ENCODE measurements at regions not wholly inside any gene's neighbourhood (a gene's known extent, or its start where the extent isn't known, plus 50 kb on each side); places are given as distances from the start of the nearest gene placed in this dataset.
"Not testable (repeated sequence)": the region's sequence is repeated elsewhere in the genome, so short reads cannot be mapped to it uniquely, and the experiment has no call there.

- H3K27me3 ChIP-seq, result no peaks in the 10 kb centered on the region
- WGBS (ENCODE audit: low lambda C conversion rate, missing lambda C conversion rate), result 84% methylated on average over 4 of the region's 4 CpGs
- no peak overlapping the region for H3K4me3 ChIP-seq
- TF ChIP-seq EZH2 (IDR thresholded peaks at IDR 0.05; ENCODE audit: borderline replicate concordance) (no peak), EZH2phosphoT487 (IDR thresholded peaks at IDR 0.05; ENCODE audit: low read depth, severe bottlenecking, unreplicated experiment) (no peak)
- TF ChIP-seq, protein P1, sequence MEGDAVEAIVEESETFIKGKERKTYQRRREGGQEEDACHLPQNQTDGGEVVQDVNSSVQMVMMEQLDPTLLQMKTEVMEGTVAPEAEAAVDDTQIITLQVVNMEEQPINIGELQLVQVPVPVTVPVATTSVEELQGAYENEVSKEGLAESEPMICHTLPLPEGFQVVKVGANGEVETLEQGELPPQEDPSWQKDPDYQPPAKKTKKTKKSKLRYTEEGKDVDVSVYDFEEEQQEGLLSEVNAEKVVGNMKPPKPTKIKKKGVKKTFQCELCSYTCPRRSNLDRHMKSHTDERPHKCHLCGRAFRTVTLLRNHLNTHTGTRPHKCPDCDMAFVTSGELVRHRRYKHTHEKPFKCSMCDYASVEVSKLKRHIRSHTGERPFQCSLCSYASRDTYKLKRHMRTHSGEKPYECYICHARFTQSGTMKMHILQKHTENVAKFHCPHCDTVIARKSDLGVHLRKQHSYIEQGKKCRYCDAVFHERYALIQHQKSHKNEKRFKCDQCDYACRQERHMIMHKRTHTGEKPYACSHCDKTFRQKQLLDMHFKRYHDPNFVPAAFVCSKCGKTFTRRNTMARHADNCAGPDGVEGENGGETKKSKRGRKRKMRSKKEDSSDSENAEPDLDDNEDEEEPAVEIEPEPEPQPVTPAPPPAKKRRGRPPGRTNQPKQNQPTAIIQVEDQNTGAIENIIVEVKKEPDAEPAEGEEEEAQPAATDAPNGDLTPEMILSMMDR (IDR thresholded peaks at IDR 0.05; ENCODE audit: poor library complexity), result no peak
- no peak overlapping the region for H3K27ac ChIP-seq
- H3K79me2 ChIP-seq, result no peaks in the 10 kb centered on the region
- H3K4me1 ChIP-seq (ENCODE audit: insufficient read depth), result no peaks in the 10 kb centered on the region
- no peak overlapping the region for H2AFZ ChIP-seq
- no peaks in the 10 kb centered on the region for H3K9me2 ChIP-seq (replicated peaks; ENCODE audit: insufficient read depth)
- H3K36me3 ChIP-seq (replicated peaks; ENCODE audit: insufficient read depth, low read depth), result no peaks in the 10 kb centered on the region
- no peak for DNase-seq (ENCODE audit: low spot score)
- no peaks in the 10 kb centered on the region for H4K20me1 ChIP-seq (ENCODE audit: insufficient read depth, poor library complexity, severe bottlenecking)
- no peak overlapping the region for H3K4me2 ChIP-seq
- H3K9me3 ChIP-seq (ENCODE audit: low read depth), result no peaks in the 10 kb centered on the region
Observed at GRCh38 chr13:65314008-65314407, 1916.1 kb downstream of the PCDH9 start.

DNA sequence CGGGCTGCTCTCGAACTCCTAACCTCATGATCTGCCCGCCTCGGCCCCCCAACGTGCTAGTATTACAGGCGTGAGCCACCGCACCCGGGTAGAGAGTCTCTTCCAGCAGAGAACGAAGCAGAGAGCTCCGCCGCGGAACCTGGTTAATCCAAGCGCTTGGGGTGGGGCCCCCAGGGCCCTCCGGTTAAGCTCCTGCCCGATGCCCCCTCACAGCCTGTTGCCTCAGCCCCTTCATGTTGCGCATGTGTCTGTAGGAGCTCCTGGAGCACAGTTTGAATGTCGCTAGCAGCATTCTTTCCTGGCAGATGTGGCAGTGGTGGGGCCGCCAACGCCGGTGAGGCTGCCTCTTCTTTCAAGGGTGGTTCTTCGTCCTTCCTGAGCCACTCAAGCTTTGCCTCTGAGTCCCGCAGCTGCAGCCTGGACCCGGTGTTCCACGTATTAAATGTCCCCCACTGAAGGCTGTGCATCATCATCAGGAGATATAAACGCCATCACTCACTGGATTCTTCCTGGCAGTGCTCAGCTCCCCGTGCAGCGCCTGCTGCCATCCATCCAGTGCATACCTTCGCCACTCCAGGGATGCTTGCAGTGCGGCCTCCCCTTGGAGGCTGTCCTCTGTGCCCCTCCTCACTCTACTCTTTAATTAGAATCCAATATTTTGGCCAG lies 1919.3 kb downstream of the PCDH9 start:
- no peaks in the 10 kb centered on the region for H4K20me1 ChIP-seq (ENCODE audit: insufficient read depth, poor library complexity, severe bottlenecking)
- H3K27me3 ChIP-seq, result no peaks in the 10 kb centered on the region
- no peaks in the 10 kb centered on the region for H3K4me1 ChIP-seq (ENCODE audit: insufficient read depth)
- no peaks in the 10 kb centered on the region for H3K9me3 ChIP-seq (ENCODE audit: low read depth)
- no peaks in the 10 kb centered on the region for H3K79me2 ChIP-seq
- H3K4me3 ChIP-seq, result no peak overlapping the region
- TF ChIP-seq, protein P1 (IDR thresholded peaks at IDR 0.05; ENCODE audit: poor library complexity), result no peak
- TF ChIP-seq EZH2 (IDR thresholded peaks at IDR 0.05; ENCODE audit: borderline replicate concordance), result no peak
- no peak for TF ChIP-seq EZH2phosphoT487 (IDR thresholded peaks at IDR 0.05; ENCODE audit: low read depth, severe bottlenecking, unreplicated experiment)
- H3K4me2 ChIP-seq, result no peak overlapping the region
- WGBS (ENCODE audit: low lambda C conversion rate, missing lambda C conversion rate), result 94% methylated on average over 29 of the region's 29 CpGs
- H3K36me3 ChIP-seq (replicated peaks; ENCODE audit: insufficient read depth, low read depth), result no peaks in the 10 kb centered on the region
- no peak for DNase-seq (ENCODE audit: low spot score)
- no peak overlapping the region for H3K27ac ChIP-seq
- H2AFZ ChIP-seq, result no peak overlapping the region
- H3K9me2 ChIP-seq (replicated peaks; ENCODE audit: insufficient read depth), result no peaks in the 10 kb centered on the region

DNA sequence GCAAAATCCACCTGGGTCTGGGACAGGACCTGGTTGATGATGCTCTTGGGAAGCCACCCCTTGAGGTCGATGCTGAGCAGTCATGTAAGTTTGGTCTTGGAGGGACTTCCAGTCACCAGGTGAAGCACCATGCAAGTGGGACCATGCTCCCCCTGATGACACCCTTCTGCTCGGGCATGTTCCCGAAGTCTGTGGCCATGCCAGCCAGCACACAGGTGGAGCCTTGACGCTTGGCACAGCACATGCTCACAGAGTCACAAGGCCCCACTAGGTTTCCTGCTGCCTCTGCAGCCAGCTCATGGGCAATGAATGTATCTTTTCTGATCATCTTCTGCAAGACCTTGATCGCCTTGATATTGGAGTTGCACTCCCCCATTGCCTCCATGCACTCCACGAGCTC lies 1920.2 kb downstream of the PCDH9 start:
- Histone ChIP-seq H2AFZ (no peak overlapping the region), H3K9me2 (replicated peaks; ENCODE audit: insufficient read depth) (no peaks in the 10 kb centered on the region), H3K36me3 (replicated peaks; ENCODE audit: insufficient read depth, low read depth) (no peaks in the 10 kb centered on the region), H3K27ac (no peak overlapping the region), H3K4me2 (no peak overlapping the region), H3K79me2 (no peaks in the 10 kb centered on the region), H4K20me1 (ENCODE audit: insufficient read depth, poor library complexity, severe bottlenecking) (no peaks in the 10 kb centered on the region), H3K27me3 (no peaks in the 10 kb centered on the region), H3K9me3 (ENCODE audit: low read depth) (no peaks in the 10 kb centered on the region), H3K4me1 (ENCODE audit: insufficient read depth) (no peaks in the 10 kb centered on the region), H3K4me3 (no peak overlapping the region)
- TF ChIP-seq, protein P1 (IDR thresholded peaks at IDR 0.05; ENCODE audit: poor library complexity), result no peak
- TF ChIP-seq EZH2phosphoT487 (IDR thresholded peaks at IDR 0.05; ENCODE audit: low read depth, severe bottlenecking, unreplicated experiment) (no peak), EZH2 (IDR thresholded peaks at IDR 0.05; ENCODE audit: borderline replicate concordance) (no peak)
- no peak for DNase-seq (ENCODE audit: low spot score)
- 93% methylated on average over 6 of the region's 6 CpGs for WGBS (ENCODE audit: low lambda C conversion rate, missing lambda C conversion rate)

- WGBS (ENCODE audit: low lambda C conversion rate, missing lambda C conversion rate), result 100% methylated on average over 1 of the region's 1 CpG
- H3K9me3 ChIP-seq (ENCODE audit: low read depth); H3K27ac ChIP-seq; H3K27me3 ChIP-seq; H3K9me2 ChIP-seq (replicated peaks; ENCODE audit: insufficient read depth); H3K4me1 ChIP-seq (ENCODE audit: insufficient read depth); H4K20me1 ChIP-seq (ENCODE audit: insufficient read depth, poor library complexity, severe bottlenecking); H3K4me3 ChIP-seq; H2AFZ ChIP-seq; H3K79me2 ChIP-seq; DNase-seq (ENCODE audit: low spot score); H3K4me2 ChIP-seq; H3K36me3 ChIP-seq (replicated peaks; ENCODE audit: insufficient read depth, low read depth): not testable (repeated sequence)
Observed at GRCh38 chr13:65308729-65309128, 1921.4 kb downstream of the PCDH9 start.

Measured in hepatocyte (in vitro differentiated cells).